OCI-LY7 (cell line): ENCODE measurements at regions not wholly inside any gene's neighbourhood (a gene's known extent, or its start where the extent isn't known, plus 50 kb on each side); places are given as distances from the start of the nearest gene placed in this dataset.

ENCODE experiments used
- BruUV-seq: library from RNA; stranded (reverse); fragments of 400-500 nt; replicated peaks from 2 replicates; lab custom pipeline; 2021; lab: Mats Ljungman, UMichigan
- CTCF ChIA-PET: fragments of 300-600 bp; sonication (Branson Sonifier 250); formaldehyde crosslinking; loops from one replicate; lab custom pipeline; 2022; ENCODE audit warnings: antibody characterized with exemption; ENCODE audit not compliant: unreplicated experiment; lab: Charles Lee
- POLR2A ChIA-PET: fragments of 300-600 bp; sonication (Branson Sonifier 250); formaldehyde crosslinking; loops from one replicate; lab custom pipeline; 2022; ENCODE audit warnings: antibody characterized with exemption; lab: Charles Lee
- DNase-seq: peaks from one replicate; pipeline ENCODE4 v3.0.0-alpha.2; 2015; ENCODE audit warnings: low spot score
- H2AFZ ChIP-seq: fragments of 200-600 bp; sonication (generic), shearing (Covaris generic); 2 replicates; pipeline ENCODE4 v1.6.1; 2014; ENCODE audit warnings: mild to moderate bottlenecking, antibody characterized with exemption, low read length, moderate library complexity
- H3K27ac ChIP-seq: fragments of 200-600 bp; sonication (generic); 2 replicates; pipeline ENCODE4 v1.5.1; 2014; ENCODE audit warnings: mixed run types, low read depth, mild to moderate bottlenecking, moderate library complexity, low read length, inconsistent platforms; ENCODE audit not compliant: poor library complexity, severe bottlenecking
- H3K36me3 ChIP-seq: fragments of 200-600 bp; sonication (generic); 2 replicates; pipeline ENCODE4 v1.6.1; 2014; ENCODE audit warnings: mild to moderate bottlenecking, antibody characterized with exemption, low read length, moderate library complexity, mixed read lengths; ENCODE audit not compliant: insufficient read depth
- H3K4me1 ChIP-seq: fragments of 200-600 bp; sonication (generic); 2 replicates; pipeline ENCODE4 v1.5.1; 2014; ENCODE audit warnings: mild to moderate bottlenecking, low read length; ENCODE audit not compliant: insufficient read depth, poor library complexity, severe bottlenecking
- H3K4me2 ChIP-seq: fragments of 200-600 bp; sonication (generic); 2 replicates; pipeline ENCODE4 v1.6.1; 2014; ENCODE audit warnings: mild to moderate bottlenecking, low read length
- H3K4me3 ChIP-seq: fragments of 200-600 bp; sonication (generic); 2 replicates; pipeline ENCODE4 v1.5.1; 2014; ENCODE audit warnings: mild to moderate bottlenecking, low read depth, low read length; ENCODE audit not compliant: poor library complexity, severe bottlenecking
- H3K79me2 ChIP-seq: fragments of 200-600 bp; sonication (generic); 2 replicates; pipeline ENCODE4 v1.6.1; 2016; ENCODE audit warnings: low read depth, mild to moderate bottlenecking, low read length, moderate library complexity, mixed read lengths; ENCODE audit not compliant: insufficient read depth
- H3K9me2 ChIP-seq: fragments of 200-600 bp; sonication (generic); 2 replicates; pipeline ENCODE4 v1.6.1; 2016; ENCODE audit warnings: mild to moderate bottlenecking, low read length, mixed read lengths; ENCODE audit not compliant: insufficient read depth
- H3K9me3 ChIP-seq: fragments of 200-600 bp; sonication (generic); 2 replicates; pipeline ENCODE4 v1.6.1; 2014; ENCODE audit warnings: mild to moderate bottlenecking, mixed run types, low read length, mixed read lengths
- H4K20me1 ChIP-seq: fragments of 200-600 bp; sonication (generic); 2 replicates; pipeline ENCODE4 v1.6.1; 2014; ENCODE audit warnings: mild to moderate bottlenecking, antibody characterized with exemption, low read length, moderate library complexity, mixed read lengths; ENCODE audit not compliant: insufficient read depth
- CTCF ChIP-seq: fragments of 200-600 bp; sonication (generic); conservative IDR thresholded peaks from 2 replicates; pipeline ENCODE4 v1.5.1; 2014; ENCODE audit warnings: mild to moderate bottlenecking, antibody characterized with exemption, low read length, moderate library complexity, mixed read lengths
- EZH2phosphoT487 ChIP-seq: fragments of 200-600 bp; sonication (generic); IDR thresholded peaks from 2 replicates; pipeline ENCODE4 v1.6.1; 2018; ENCODE audit warnings: low read depth, borderline replicate concordance, mild to moderate bottlenecking, mixed run types, antibody characterized with exemption, low read length, moderate library complexity, mixed read lengths
- intact Hi-C: fragments of 100-400 bp; cut with micrococcal nuclease; formaldehyde crosslinking; loops from one replicate; pipeline ENCODE4 v1.10.0; 2022; ENCODE audit not compliant: unreplicated experiment

- TF ChIP-seq EZH2phosphoT487, result no peak
- no peak for TF ChIP-seq CTCF
- intact Hi-C loops, result no loop called here
- H3K4me2 ChIP-seq, result no peak overlapping the region
- no peak overlapping the region for H2AFZ ChIP-seq
- no peaks in the 10 kb centered on the region for H3K9me2 ChIP-seq
- no peaks in the 10 kb centered on the region for H3K36me3 ChIP-seq
- H3K79me2 ChIP-seq, result no peaks in the 10 kb centered on the region
- no peak for DNase-seq
- H3K4me1 ChIP-seq, result no peaks in the 10 kb centered on the region
- H3K27ac ChIP-seq, result no peak overlapping the region
- CTCF ChIA-PET, result no interaction called here
- H4K20me1 ChIP-seq, result no peaks in the 10 kb centered on the region
- H3K4me3 ChIP-seq, result no peak overlapping the region
- no peaks in the 10 kb centered on the region for H3K9me3 ChIP-seq
- no TSS peak for BruUV-seq
- POLR2A ChIA-PET, result no interaction called here
Measured at GRCh38 chr11:23893126-23893525, 603.7 kb upstream of the LUZP2 start.

GRCh38 chr11:23897453-23898286, 599.2 kb upstream of the LUZP2 start:
- Histone ChIP-seq H3K4me3 (no peak overlapping the region), H3K79me2 (no peaks in the 10 kb centered on the region), H3K4me2 (no peak overlapping the region), H3K36me3 (no peaks in the 10 kb centered on the region), H2AFZ (no peak overlapping the region), H4K20me1 (no peaks in the 10 kb centered on the region), H3K27ac (no peak overlapping the region), H3K9me3 (no peaks in the 10 kb centered on the region), H3K4me1 (no peaks in the 10 kb centered on the region), H3K9me2 (no peaks in the 10 kb centered on the region)
- DNase-seq, result no peak
- BruUV-seq, result no TSS peak
- intact Hi-C loops, result no loop called here
- POLR2A ChIA-PET, result no interaction called here
- CTCF ChIA-PET, result no interaction called here
- TF ChIP-seq CTCF (no peak), EZH2phosphoT487 (no peak)

GRCh38 chr11:23903044-23903704, 593.7 kb upstream of the LUZP2 start:
- H3K4me3 ChIP-seq, result no peak overlapping the region
- H2AFZ ChIP-seq, result no peak overlapping the region
- ChIA-PET POLR2A (no interaction called here), CTCF (no interaction called here)
- TF ChIP-seq EZH2phosphoT487 (no peak), CTCF (no peak)
- H3K27ac ChIP-seq, result no peak overlapping the region
- no peaks in the 10 kb centered on the region for H3K79me2 ChIP-seq
- no peaks in the 10 kb centered on the region for H3K4me1 ChIP-seq
- H3K9me2 ChIP-seq, result no peaks in the 10 kb centered on the region
- no peaks in the 10 kb centered on the region for H3K36me3 ChIP-seq
- intact Hi-C loops, result no loop called here
- no peaks in the 10 kb centered on the region for H4K20me1 ChIP-seq
- H3K4me2 ChIP-seq, result no peak overlapping the region
- no peaks in the 10 kb centered on the region for H3K9me3 ChIP-seq
- BruUV-seq, result no TSS peak
- no peak for DNase-seq
